ENCODE measurements at regions not wholly inside any gene's neighbourhood (a gene's known extent, or its start where the extent isn't known, plus 50 kb on each side); places are given as distances from the start of the nearest gene placed in this dataset.
A peak's percentile ranks its signal among the peaks of the same experiment; 100 is the strongest.

DNA sequence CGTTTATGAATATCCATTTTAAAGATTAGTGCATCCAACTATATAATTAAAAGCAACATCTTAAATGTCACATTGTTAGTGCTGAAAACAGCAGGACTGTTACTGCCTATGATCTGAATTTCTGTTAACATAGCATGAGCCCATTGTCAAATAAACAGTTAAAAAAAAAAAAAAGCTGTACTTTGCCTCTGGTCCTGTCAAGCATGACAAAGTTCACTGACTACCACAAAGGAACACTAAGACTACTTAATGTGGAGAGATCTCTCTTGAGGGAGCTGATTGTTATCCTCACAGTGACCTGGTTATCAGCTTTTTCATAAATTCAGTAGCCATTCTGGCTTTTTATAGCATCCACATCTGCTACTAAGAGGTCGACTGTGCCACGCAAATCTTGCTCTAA lies 228.1 kb downstream of the TMEM200A start:
- DNase-seq (ENCODE audit: low read depth, low spot score) (no peak), FAIRE-seq (no peak)
- H3K9me3 ChIP-seq (replicated peaks; ENCODE audit: control insufficient read depth, insufficient read depth, low read length): no peaks in the 10 kb centered on the region
- no peaks in the 10 kb centered on the region for H4K20me1 ChIP-seq (replicated peaks; ENCODE audit: control insufficient read depth, extremely low read depth, insufficient read depth, low read length)
- H3K36me3 ChIP-seq (ENCODE audit: control insufficient read depth in 2 of 2, extremely low read depth in 1 of 2, insufficient read depth in 2 of 2, low read length in 2 of 2): no peaks in the 10 kb centered on the region
- H3K27ac ChIP-seq (ENCODE audit: insufficient read depth, low read depth, low read length): no peak overlapping the region
- H3K9me1 ChIP-seq (replicated peaks; ENCODE audit: control insufficient read depth, extremely low read depth, insufficient read depth, low read length): no peaks in the 10 kb centered on the region
- no peaks in the 10 kb centered on the region for H3K79me2 ChIP-seq (ENCODE audit: control insufficient read depth, insufficient read depth, low read length)
- dilution Hi-C loops (cut with MboI; ENCODE audit: extremely low pct_ligation_motif_present, low sequenced_read_pairs): no loop called here
- no peaks in the 10 kb centered on the region for H3K4me1 ChIP-seq (ENCODE audit: control insufficient read depth, extremely low read depth, insufficient read depth, low read length)
- no peak overlapping the region for H2AFZ ChIP-seq (ENCODE audit: low read depth, low read length)
- intact Hi-C loops (cut with micrococcal nuclease): no loop called here
- H3K9ac ChIP-seq (replicated peaks; ENCODE audit: extremely low read depth, insufficient read depth, low read length): no peak overlapping the region
- H3K4me2 ChIP-seq (ENCODE audit: insufficient read depth, low read length): no peak overlapping the region
- H3K4me3 ChIP-seq (replicated peaks in 1 of 3; ENCODE audit: insufficient read depth in 1 of 3, low read depth in 1 of 3, low read length in 3 of 3): no peak overlapping the region
- POLR2A ChIA-PET: no interaction called here
- H3K27me3 ChIP-seq (ENCODE audit: control insufficient read depth in 2 of 2, insufficient read depth in 2 of 2, low read length in 2 of 2): no peaks in the 10 kb centered on the region
- no TSS peak for BruUV-seq (replicated peaks)
- CTCF ChIA-PET: interaction anchor here (2.5 kb wide), 1 partner anchor 17 kb away, joined by 7 read pairs; no protein-coding TSS in a partner anchor
- TF ChIP-seq MYC (IDR thresholded peaks at IDR 0.05; ENCODE audit: low read depth, low read length): no peak
- no peak for TF ChIP-seq FOS (IDR thresholded peaks at IDR 0.05; ENCODE audit: borderline replicate concordance, insufficient read depth, low read length)
- TF ChIP-seq MAX (IDR thresholded peaks at IDR 0.05; ENCODE audit: insufficient read depth, insufficient read length): no peak
- TF ChIP-seq JUN (IDR thresholded peaks at IDR 0.05; ENCODE audit: borderline replicate concordance, insufficient read depth, insufficient read length, low read depth): no peak
- TF ChIP-seq EZH2 (IDR thresholded peaks at IDR 0.05; ENCODE audit: borderline replicate concordance, low read depth, low read length, severe bottlenecking): no peak
- no peak for TF ChIP-seq POLR2A (IDR thresholded peaks at IDR 0.05; ENCODE audit: low read depth, low read length)

DNA sequence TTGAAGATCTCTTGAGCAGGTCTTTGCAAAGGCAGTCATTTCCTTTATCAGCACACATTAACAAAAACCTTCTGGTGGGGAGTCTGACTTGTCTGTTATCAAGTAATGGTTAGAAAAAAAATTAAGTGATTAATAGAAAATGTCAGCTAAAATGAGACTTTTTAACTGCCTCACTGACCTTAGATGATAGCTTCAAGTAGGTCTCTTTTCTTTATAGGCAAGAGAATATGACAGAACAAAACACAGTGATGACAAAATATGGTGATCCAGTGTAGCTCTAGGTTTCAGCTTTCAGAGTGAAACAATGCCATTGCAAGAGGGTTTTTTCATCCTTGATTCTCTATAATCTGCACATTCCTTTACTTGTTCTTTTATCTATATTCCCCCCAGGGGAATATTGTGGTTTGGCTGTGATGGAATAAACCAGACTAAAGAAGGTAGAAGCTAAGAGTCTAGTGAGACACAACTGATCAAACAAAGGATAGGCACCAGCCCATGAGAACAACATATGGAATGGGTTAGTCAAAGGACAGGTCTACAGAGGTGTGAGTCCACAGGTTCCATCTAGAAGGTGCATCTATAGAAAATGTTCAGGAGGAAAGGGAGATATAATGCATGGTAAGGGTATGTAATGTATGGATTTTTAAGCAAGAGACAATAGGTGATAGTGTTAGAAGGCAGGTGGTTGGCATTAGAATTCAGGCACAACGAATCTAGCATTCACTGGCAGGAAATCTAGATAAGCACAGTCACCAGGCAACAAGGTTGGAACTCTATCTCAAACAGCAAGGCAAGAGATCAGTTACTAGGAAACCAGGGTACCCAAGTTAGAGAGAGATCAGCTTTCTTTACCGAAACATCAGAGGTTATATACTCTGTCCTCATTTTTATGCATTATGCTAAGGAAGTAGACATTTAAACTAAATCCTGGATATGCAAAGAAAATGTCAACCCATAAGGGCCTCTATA lies 228.9 kb upstream of the SMLR1 start:
- no peaks in the 10 kb centered on the region for H3K9me3 ChIP-seq (replicated peaks; ENCODE audit: control insufficient read depth, insufficient read depth, low read length)
- TF ChIP-seq MYC (IDR thresholded peaks at IDR 0.05; ENCODE audit: low read depth, low read length) (no peak), JUN (IDR thresholded peaks at IDR 0.05; ENCODE audit: borderline replicate concordance, insufficient read depth, insufficient read length, low read depth) (no peak), FOS (IDR thresholded peaks at IDR 0.05; ENCODE audit: borderline replicate concordance, insufficient read depth, low read length) (no peak), POLR2AphosphoS5 (IDR thresholded peaks at IDR 0.05; ENCODE audit: insufficient read depth, low read depth, low read length) (no peak), POLR2A (IDR thresholded peaks at IDR 0.05; ENCODE audit: low read depth, low read length) (no peak), MAX (IDR thresholded peaks at IDR 0.05; ENCODE audit: insufficient read depth, insufficient read length) (no peak), CTCF (IDR thresholded peaks at IDR 0.05; ENCODE audit: extremely low read depth in 1 of 2, insufficient read depth in 1 of 2, low read depth in 1 of 2, low read length in 2 of 2) (no peak), GATA2 (IDR thresholded peaks at IDR 0.05; ENCODE audit: insufficient read depth, insufficient read length, low read depth, low read length) (no peak), EZH2 (IDR thresholded peaks at IDR 0.05; ENCODE audit: borderline replicate concordance, low read depth, low read length, severe bottlenecking) (no peak)
- H3K4me2 ChIP-seq (ENCODE audit: insufficient read depth, low read length): no peak overlapping the region
- H3K79me2 ChIP-seq (ENCODE audit: control insufficient read depth, insufficient read depth, low read length): no peaks in the 10 kb centered on the region
- CTCF ChIA-PET: no interaction called here
- peaks cover 26% of the 10 kb centered on the region for H3K4me1 ChIP-seq (ENCODE audit: control insufficient read depth, extremely low read depth, insufficient read depth, low read length)
- no TSS peak for BruUV-seq (replicated peaks)
- dilution Hi-C loops (cut with MboI; ENCODE audit: extremely low pct_ligation_motif_present, low sequenced_read_pairs): no loop called here
- H3K36me3 ChIP-seq (ENCODE audit: control insufficient read depth in 2 of 2, extremely low read depth in 1 of 2, insufficient read depth in 2 of 2, low read length in 2 of 2): no peaks in the 10 kb centered on the region
- intact Hi-C loops (cut with micrococcal nuclease): no loop called here
- no peaks in the 10 kb centered on the region for H4K20me1 ChIP-seq (replicated peaks; ENCODE audit: control insufficient read depth, extremely low read depth, insufficient read depth, low read length)
- peak; percentile 55 for FAIRE-seq
- H3K27ac ChIP-seq (ENCODE audit: insufficient read depth, low read depth, low read length): no peak overlapping the region
- H3K9me1 ChIP-seq (replicated peaks; ENCODE audit: control insufficient read depth, extremely low read depth, insufficient read depth, low read length): no peaks in the 10 kb centered on the region
- DNase-seq (ENCODE audit: low read depth, low spot score): no peak
- no peak overlapping the region for H2AFZ ChIP-seq (ENCODE audit: low read depth, low read length)
- H3K4me3 ChIP-seq (replicated peaks in 1 of 3; ENCODE audit: insufficient read depth in 1 of 3, low read depth in 1 of 3, low read length in 3 of 3): no peak overlapping the region
- no peaks in the 10 kb centered on the region for H3K27me3 ChIP-seq (ENCODE audit: control insufficient read depth in 2 of 2, insufficient read depth in 2 of 2, low read length in 2 of 2)
- POLR2A ChIA-PET: no interaction called here
- H3K9ac ChIP-seq (replicated peaks; ENCODE audit: extremely low read depth, insufficient read depth, low read length): no peak overlapping the region

Data from endothelial cell of umbilical vein (primary cell).